Panc1 (cell line): ENCODE measurements at regions not wholly inside any gene's neighbourhood (a gene's known extent, or its start where the extent isn't known, plus 50 kb on each side); places are given as distances from the start of the nearest gene placed in this dataset.
A peak's percentile ranks its signal among the peaks of the same experiment; 100 is the strongest.

ENCODE experiments used
- POLR2AphosphoS5 ChIP-seq: IDR thresholded peaks from 2 replicates; pipeline ENCODE4 v1.6.1; 2012; ENCODE audit warnings: mild to moderate bottlenecking, low read depth, low read length, moderate library complexity
- SIN3A ChIP-seq: IDR thresholded peaks from 2 replicates; pipeline ENCODE4 v1.6.1; 2012; ENCODE audit warnings: low read depth, mild to moderate bottlenecking, low read length, moderate library complexity, borderline replicate concordance; ENCODE audit not compliant: insufficient read depth
- TCF7L2 ChIP-seq: IDR thresholded peaks from 2 replicates; pipeline ENCODE4 v1.6.1; 2011; ENCODE audit warnings: mild to moderate bottlenecking, low read depth, low read length, inconsistent platforms
- TF ChIP-seq, protein P1 (sequence below): fragments of 450-650 bp; IDR thresholded peaks from 2 replicates; pipeline ENCODE4 v1.5.1; 2017; ENCODE audit warnings: mild to moderate bottlenecking
- TF ChIP-seq, protein P2 (sequence below), 2 experiments: IDR thresholded peaks; 2 replicates each; pipeline ENCODE4 v1.6.1; 2011 to 2012; ENCODE audit warnings: low read depth in 2 of 2, control low read depth in 1 of 2, low read length in 1 of 2, mild to moderate bottlenecking in 1 of 2, moderate library complexity in 1 of 2; ENCODE audit not compliant: insufficient read depth in 1 of 2

GRCh38 chr14:104331871-104332605, 193.7 kb downstream of the KIF26A start:
- TF ChIP-seq, protein P1, sequence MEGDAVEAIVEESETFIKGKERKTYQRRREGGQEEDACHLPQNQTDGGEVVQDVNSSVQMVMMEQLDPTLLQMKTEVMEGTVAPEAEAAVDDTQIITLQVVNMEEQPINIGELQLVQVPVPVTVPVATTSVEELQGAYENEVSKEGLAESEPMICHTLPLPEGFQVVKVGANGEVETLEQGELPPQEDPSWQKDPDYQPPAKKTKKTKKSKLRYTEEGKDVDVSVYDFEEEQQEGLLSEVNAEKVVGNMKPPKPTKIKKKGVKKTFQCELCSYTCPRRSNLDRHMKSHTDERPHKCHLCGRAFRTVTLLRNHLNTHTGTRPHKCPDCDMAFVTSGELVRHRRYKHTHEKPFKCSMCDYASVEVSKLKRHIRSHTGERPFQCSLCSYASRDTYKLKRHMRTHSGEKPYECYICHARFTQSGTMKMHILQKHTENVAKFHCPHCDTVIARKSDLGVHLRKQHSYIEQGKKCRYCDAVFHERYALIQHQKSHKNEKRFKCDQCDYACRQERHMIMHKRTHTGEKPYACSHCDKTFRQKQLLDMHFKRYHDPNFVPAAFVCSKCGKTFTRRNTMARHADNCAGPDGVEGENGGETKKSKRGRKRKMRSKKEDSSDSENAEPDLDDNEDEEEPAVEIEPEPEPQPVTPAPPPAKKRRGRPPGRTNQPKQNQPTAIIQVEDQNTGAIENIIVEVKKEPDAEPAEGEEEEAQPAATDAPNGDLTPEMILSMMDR: peak; percentile 54
- TF ChIP-seq, protein P2, sequence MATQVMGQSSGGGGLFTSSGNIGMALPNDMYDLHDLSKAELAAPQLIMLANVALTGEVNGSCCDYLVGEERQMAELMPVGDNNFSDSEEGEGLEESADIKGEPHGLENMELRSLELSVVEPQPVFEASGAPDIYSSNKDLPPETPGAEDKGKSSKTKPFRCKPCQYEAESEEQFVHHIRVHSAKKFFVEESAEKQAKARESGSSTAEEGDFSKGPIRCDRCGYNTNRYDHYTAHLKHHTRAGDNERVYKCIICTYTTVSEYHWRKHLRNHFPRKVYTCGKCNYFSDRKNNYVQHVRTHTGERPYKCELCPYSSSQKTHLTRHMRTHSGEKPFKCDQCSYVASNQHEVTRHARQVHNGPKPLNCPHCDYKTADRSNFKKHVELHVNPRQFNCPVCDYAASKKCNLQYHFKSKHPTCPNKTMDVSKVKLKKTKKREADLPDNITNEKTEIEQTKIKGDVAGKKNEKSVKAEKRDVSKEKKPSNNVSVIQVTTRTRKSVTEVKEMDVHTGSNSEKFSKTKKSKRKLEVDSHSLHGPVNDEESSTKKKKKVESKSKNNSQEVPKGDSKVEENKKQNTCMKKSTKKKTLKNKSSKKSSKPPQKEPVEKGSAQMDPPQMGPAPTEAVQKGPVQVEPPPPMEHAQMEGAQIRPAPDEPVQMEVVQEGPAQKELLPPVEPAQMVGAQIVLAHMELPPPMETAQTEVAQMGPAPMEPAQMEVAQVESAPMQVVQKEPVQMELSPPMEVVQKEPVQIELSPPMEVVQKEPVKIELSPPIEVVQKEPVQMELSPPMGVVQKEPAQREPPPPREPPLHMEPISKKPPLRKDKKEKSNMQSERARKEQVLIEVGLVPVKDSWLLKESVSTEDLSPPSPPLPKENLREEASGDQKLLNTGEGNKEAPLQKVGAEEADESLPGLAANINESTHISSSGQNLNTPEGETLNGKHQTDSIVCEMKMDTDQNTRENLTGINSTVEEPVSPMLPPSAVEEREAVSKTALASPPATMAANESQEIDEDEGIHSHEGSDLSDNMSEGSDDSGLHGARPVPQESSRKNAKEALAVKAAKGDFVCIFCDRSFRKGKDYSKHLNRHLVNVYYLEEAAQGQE (IDR thresholded peaks at IDR 0.05; ENCODE audit: insufficient read depth in 1 of 2, low read depth in 2 of 2, low read length in 1 of 2): no peak
- TF ChIP-seq POLR2AphosphoS5: no peak
- no peak for TF ChIP-seq TCF7L2
- TF ChIP-seq SIN3A: no peak
